ENCODE measurements at regions not wholly inside any gene's neighbourhood (a gene's known extent, or its start where the extent isn't known, plus 50 kb on each side); places are given as distances from the start of the nearest gene placed in this dataset.

GRCh38 chr13:112241288-112241687, 134.9 kb upstream of the SPACA7 start:
- intact Hi-C loops (cut with DNase I), result no loop called here

GRCh38 chr13:112242777-112243176, 133.4 kb upstream of the SPACA7 start:
- peaks cover 0 to 20% (median 5%) of the 10 kb centered on the region in 7 donors for H3K27me3 ChIP-seq
- no peak overlapping the region for H3K4me3 ChIP-seq
- intact Hi-C loops (cut with DNase I), result no loop called here
- peaks cover 0 to 7% (median 0%) of the 10 kb centered on the region in 11 donors for H3K9me3 ChIP-seq
- ATAC-seq (no peak), DNase-seq (no peak)
- H3K36me3 ChIP-seq, result no peaks in the 10 kb centered on the region
- 66 to 67% methylated on average over 7 of the region's 7 CpGs for WGBS, 2 donors
- no peaks in the 10 kb centered on the region for H3K4me1 ChIP-seq
- no peak overlapping the region for H3K27ac ChIP-seq
- no peak for TF ChIP-seq CTCF (IDR thresholded peaks at IDR 0.05)

More at GRCh38 chr13:112241288-112241687, 134.9 kb upstream of the SPACA7 start:
- 59 to 68% methylated on average over 20 of the region's 20 CpGs for WGBS, 2 donors
- H3K4me1 ChIP-seq, result no peaks in the 10 kb centered on the region
- no peak for TF ChIP-seq CTCF (IDR thresholded peaks at IDR 0.05)
- H3K9me3 ChIP-seq, result peaks cover 0 to 7% (median 0%) of the 10 kb centered on the region in 11 donors
- no peaks in the 10 kb centered on the region for H3K36me3 ChIP-seq
- H3K4me3 ChIP-seq, result no peak overlapping the region
- H3K27ac ChIP-seq, result no peak overlapping the region
- DNase-seq (no peak), ATAC-seq (no peak)
- H3K27me3 ChIP-seq, result peaks cover 0 to 31% (median 5%) of the 10 kb centered on the region in 7 donors

- H3K27me3 ChIP-seq, result peaks cover 0 to 25% (median 4%) of the 10 kb centered on the region in 7 donors
- no peak overlapping the region for H3K27ac ChIP-seq
- WGBS, 2 donors, result 73 to 76% methylated on average over 11 of the region's 11 CpGs
- ATAC-seq (no peak), DNase-seq (no peak)
- no peak overlapping the region for H3K4me3 ChIP-seq
- no peaks in the 10 kb centered on the region for H3K36me3 ChIP-seq
- TF ChIP-seq CTCF (IDR thresholded peaks at IDR 0.05), result no peak
- H3K4me1 ChIP-seq, result no peaks in the 10 kb centered on the region
- no peaks in the 10 kb centered on the region for H3K9me3 ChIP-seq
- intact Hi-C loops (cut with DNase I), result no loop called here
Measured at GRCh38 chr13:112244061-112244460, 132.1 kb upstream of the SPACA7 start.

GRCh38 chr13:112244495-112245177, 131.5 kb upstream of the SPACA7 start:
- Histone ChIP-seq H3K9me3 (no peaks in the 10 kb centered on the region), H3K36me3 (no peaks in the 10 kb centered on the region), H3K27ac (no peak overlapping the region), H3K27me3 (peaks cover 0 to 27% (median 4%) of the 10 kb centered on the region in 7 donors), H3K4me3 (no peak overlapping the region), H3K4me1 (no peaks in the 10 kb centered on the region)
- no peak for TF ChIP-seq CTCF (IDR thresholded peaks at IDR 0.05)
- no peak for ATAC-seq
- no peak for DNase-seq
- 86 to 89% methylated on average over 16 of the region's 16 CpGs for WGBS, 2 donors
- intact Hi-C loops (cut with DNase I), result no loop called here
